ENCODE measurements at regions not wholly inside any gene's neighbourhood (a gene's known extent, or its start where the extent isn't known, plus 50 kb on each side); places are given as distances from the start of the nearest gene placed in this dataset.

DNA sequence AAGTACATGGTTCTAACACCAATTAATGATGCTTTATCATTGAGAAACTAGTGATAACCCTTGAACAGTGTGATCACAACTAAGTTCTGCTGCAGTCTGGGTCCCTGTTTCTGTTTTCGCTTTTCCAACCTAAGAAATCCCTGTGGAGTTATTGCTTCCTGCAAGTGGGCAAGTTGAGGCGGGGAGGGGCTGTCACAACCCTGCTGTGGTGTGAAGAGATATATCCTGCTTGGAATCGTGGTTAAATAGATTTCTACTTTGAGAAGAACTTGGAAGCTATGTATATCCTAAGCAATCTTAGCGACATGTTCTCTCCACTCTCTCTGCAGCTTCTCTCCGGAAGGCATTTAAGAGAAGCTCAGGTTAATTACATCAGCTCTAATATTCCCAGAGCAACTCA lies 1223.6 kb downstream of the EPHA7 start:
- no peak overlapping the region for H3K4me3 ChIP-seq (replicated peaks in 1 of 3)
- 65 to 67% methylated on average over 5 of the region's 5 CpGs for WGBS, 2 donors
- no peak for DNase-seq
- intact Hi-C loops (cut with DNase I) = no loop called here
- H3K36me3 ChIP-seq = no peaks in the 10 kb centered on the region
- H3K4me1 ChIP-seq = no peaks in the 10 kb centered on the region
- no peaks in the 10 kb centered on the region for H3K27me3 ChIP-seq
- no peak overlapping the region for H3K27ac ChIP-seq
- no peak for TF ChIP-seq POLR2A (IDR thresholded peaks at IDR 0.05)
- TF ChIP-seq, protein P1, sequence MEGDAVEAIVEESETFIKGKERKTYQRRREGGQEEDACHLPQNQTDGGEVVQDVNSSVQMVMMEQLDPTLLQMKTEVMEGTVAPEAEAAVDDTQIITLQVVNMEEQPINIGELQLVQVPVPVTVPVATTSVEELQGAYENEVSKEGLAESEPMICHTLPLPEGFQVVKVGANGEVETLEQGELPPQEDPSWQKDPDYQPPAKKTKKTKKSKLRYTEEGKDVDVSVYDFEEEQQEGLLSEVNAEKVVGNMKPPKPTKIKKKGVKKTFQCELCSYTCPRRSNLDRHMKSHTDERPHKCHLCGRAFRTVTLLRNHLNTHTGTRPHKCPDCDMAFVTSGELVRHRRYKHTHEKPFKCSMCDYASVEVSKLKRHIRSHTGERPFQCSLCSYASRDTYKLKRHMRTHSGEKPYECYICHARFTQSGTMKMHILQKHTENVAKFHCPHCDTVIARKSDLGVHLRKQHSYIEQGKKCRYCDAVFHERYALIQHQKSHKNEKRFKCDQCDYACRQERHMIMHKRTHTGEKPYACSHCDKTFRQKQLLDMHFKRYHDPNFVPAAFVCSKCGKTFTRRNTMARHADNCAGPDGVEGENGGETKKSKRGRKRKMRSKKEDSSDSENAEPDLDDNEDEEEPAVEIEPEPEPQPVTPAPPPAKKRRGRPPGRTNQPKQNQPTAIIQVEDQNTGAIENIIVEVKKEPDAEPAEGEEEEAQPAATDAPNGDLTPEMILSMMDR (IDR thresholded peaks at IDR 0.05) = no peak
- H3K9me3 ChIP-seq = no peaks in the 10 kb centered on the region

DNA sequence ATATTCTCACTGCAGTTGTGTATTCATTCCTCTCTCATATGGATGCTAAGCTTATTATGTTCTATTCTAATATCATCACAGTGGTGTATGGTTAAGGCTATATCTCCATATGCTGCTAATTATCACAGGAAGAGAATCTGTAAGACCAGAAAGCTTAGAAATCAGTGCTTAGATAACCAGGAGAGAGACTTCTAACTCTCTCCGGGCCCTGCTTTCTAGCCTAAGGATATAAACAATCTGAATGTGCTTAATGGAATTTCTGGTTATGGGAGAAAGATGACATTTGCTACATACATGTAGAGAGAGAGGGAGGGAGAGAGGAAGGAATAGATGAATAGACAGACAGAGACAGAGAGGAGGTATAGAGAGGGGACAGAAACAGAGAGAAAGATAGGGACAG lies 1231.3 kb downstream of the EPHA7 start:
- Histone ChIP-seq H3K36me3 (no peaks in the 10 kb centered on the region), H3K9me3 (no peaks in the 10 kb centered on the region), H3K4me3 (replicated peaks in 1 of 3) (no peak overlapping the region), H3K27me3 (no peaks in the 10 kb centered on the region), H3K4me1 (no peaks in the 10 kb centered on the region), H3K27ac (no peak overlapping the region)
- no peak for DNase-seq
- WGBS, 2 donors = 88 to 98% methylated on average over 1 of the region's 1 CpG
- intact Hi-C loops (cut with DNase I) = no loop called here
- TF ChIP-seq, protein P1 (IDR thresholded peaks at IDR 0.05) = no peak
- TF ChIP-seq POLR2A (IDR thresholded peaks at IDR 0.05) = no peak

DNA sequence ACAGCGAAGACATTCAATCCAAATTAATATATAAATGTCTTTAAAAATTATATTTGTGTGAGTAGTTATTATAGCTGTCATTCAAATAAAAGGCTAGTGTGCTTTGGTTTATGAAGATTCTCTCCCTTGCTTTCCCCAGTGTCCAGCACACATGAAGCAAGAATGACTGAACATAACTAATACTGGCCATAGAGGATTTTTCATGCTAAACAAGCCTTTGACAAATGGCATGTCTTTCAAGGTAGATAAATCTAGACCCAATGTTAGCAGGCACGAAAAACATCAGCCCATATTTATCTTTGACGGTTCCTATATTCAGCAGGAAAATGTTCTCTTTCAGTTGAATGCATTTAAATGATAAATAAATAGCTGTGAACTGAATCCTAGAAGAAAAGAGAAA lies 1234.4 kb downstream of the EPHA7 start:
- Histone ChIP-seq H3K27me3 (no peaks in the 10 kb centered on the region), H3K4me3 (replicated peaks in 1 of 3) (no peak overlapping the region), H3K36me3 (no peaks in the 10 kb centered on the region), H3K27ac (no peak overlapping the region), H3K4me1 (no peaks in the 10 kb centered on the region), H3K9me3 (no peaks in the 10 kb centered on the region)
- no peak for DNase-seq
- no peak for TF ChIP-seq POLR2A (IDR thresholded peaks at IDR 0.05)
- TF ChIP-seq, protein P1 (IDR thresholded peaks at IDR 0.05) = no peak
- intact Hi-C loops (cut with DNase I) = no loop called here
- WGBS, 2 donors = 65 to 82% methylated on average over 3 of the region's 3 CpGs

DNA sequence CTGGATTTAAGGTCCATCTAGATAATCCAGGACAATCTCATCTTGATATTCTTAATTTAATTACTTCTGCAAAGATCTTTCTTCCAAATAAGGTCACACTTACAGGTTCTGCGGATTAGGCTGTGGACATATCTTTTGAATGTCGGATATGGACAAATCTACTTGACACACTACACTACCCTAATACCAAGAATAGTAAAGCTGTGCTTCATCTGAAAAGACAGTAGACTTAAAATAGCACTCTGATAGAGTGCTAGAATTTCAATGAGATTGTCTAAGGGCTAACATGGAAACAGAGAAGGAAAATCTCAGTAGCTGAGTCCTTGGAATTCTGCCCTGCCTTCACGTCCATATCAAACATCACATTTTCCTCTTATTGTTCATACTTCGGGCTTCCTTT lies 1238.0 kb downstream of the EPHA7 start:
- no peaks in the 10 kb centered on the region for H3K27me3 ChIP-seq
- H3K36me3 ChIP-seq = no peaks in the 10 kb centered on the region
- H3K4me3 ChIP-seq (replicated peaks in 1 of 3) = no peak overlapping the region
- TF ChIP-seq, protein P1 (IDR thresholded peaks at IDR 0.05) = no peak
- TF ChIP-seq POLR2A (IDR thresholded peaks at IDR 0.05) = no peak
- H3K27ac ChIP-seq = no peak overlapping the region
- no peak for DNase-seq
- H3K9me3 ChIP-seq = no peaks in the 10 kb centered on the region
- H3K4me1 ChIP-seq = no peaks in the 10 kb centered on the region
- 82 to 83% methylated on average over 4 of the region's 4 CpGs for WGBS, 2 donors
- intact Hi-C loops (cut with DNase I) = no loop called here

DNA sequence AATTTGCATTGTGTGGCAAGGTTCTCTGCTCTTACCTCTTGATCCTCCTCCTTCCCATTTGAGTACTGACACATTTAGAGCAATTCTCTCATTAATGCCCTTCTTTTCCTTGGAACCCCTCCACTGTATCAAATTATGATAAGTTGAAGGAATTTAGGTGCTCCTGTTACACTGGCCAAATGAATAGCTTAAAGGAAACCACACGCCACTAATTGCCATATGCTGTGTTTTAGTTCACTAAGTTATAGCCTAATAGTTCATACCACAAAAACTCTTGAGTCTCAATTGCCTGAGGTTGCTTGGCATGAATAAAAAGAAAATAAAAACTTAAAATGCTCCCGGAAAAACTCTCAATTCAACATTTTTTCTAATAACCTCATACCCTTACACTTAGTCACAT lies 1239.3 kb downstream of the EPHA7 start:
- TF ChIP-seq POLR2A (IDR thresholded peaks at IDR 0.05) = no peak
- TF ChIP-seq, protein P1 (IDR thresholded peaks at IDR 0.05) = no peak
- Histone ChIP-seq H3K36me3 (no peaks in the 10 kb centered on the region), H3K27me3 (no peaks in the 10 kb centered on the region), H3K27ac (no peak overlapping the region), H3K4me3 (replicated peaks in 1 of 3) (no peak overlapping the region), H3K9me3 (no peaks in the 10 kb centered on the region), H3K4me1 (no peaks in the 10 kb centered on the region)
- intact Hi-C loops (cut with DNase I) = no loop called here
- no peak for DNase-seq
- WGBS, 2 donors = 86 to 88% methylated on average over 2 of the region's 2 CpGs

All from thyroid gland (tissue), 4 donors.